Dermis blood vessel endothelial cell (primary cell): ENCODE measurements at regions not wholly inside any gene's neighbourhood (a gene's known extent, or its start where the extent isn't known, plus 50 kb on each side); places are given as distances from the start of the nearest gene placed in this dataset.
"Not testable (repeated sequence)": the region's sequence is repeated elsewhere in the genome, so short reads cannot be mapped to it uniquely, and the experiment has no call there.

Experiments used
- DNase-seq: peaks from one replicate; pipeline ENCODE4 v3.0.0; 2010

DNA sequence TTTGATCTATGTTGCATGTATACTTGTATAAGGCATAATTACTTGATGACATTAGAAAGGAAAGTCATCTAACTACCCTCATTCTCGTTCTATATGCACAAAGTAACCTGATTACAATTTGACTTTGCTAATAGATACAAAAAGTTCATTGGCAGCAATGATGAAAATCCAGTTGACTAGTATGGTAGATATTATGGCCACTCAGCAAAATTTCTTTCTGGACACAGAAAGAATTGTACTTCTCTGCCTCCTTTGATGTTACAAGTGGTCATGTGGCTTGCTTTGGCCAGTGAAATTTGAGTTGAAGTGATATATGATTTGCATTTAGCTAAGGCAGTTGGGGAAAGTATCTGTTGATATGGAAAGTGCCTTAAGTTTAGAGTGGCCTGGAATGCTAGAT, 723.7 kb upstream of the ARRDC3 start:
- no peak for DNase-seq

DNA sequence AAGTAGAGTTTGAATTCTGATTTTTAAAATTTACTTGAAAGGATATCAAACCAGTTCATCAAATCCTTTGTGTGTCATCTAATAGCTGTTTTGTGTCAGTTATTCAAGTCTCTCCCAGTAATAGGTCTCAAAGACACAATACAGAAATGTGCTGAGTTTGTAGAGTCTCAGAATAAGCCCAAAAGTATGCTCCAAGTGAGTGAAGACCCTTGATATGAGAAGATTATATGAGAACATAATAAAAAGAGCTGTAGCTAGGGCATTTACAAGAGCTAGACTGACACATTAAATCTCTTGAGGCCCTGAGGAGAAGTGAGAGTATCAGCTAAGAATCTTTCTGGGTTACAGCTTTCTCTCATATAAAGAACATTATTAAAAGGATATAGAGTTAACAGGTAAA, 721.0 kb upstream of the ARRDC3 start:
- DNase-seq: no peak

DNA sequence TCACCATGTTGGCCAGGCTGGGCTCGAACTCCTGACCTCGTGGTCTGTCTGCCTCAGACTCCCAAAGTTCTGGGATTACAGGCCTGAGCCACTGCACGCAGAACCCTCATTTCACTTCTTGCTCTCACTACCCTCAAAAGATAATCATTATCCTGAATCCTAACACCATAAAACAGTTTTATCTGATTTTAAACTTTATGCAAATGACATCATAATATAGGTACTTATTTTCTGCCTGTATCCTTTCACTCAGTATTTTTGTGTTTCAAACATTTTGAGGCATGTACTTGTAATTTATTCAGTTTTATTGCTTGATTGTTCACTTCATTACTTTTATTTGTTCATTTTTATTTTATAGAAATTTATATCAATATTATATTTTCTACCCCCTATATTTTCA, 719.2 kb upstream of the ARRDC3 start:
- DNase-seq: no peak

DNA sequence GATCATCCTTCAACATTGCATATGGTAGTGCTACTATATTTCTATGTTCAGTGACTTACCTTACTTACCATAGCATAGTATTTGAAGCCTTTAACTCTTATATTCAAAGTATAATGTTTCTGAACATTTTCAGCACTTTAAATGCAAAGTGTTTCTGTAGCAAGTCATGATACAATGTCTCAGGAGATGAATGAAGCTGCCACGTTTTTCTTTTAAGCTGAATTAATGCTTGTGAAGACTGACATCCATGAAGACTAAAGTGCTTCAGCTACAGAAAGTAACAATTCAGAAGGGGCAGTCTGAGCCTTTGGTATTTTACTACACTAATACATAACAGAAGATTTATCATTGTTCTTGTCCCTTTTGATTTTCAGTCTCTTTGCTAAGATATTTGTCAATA, 709.1 kb upstream of the ARRDC3 start:
- no peak for DNase-seq

DNA sequence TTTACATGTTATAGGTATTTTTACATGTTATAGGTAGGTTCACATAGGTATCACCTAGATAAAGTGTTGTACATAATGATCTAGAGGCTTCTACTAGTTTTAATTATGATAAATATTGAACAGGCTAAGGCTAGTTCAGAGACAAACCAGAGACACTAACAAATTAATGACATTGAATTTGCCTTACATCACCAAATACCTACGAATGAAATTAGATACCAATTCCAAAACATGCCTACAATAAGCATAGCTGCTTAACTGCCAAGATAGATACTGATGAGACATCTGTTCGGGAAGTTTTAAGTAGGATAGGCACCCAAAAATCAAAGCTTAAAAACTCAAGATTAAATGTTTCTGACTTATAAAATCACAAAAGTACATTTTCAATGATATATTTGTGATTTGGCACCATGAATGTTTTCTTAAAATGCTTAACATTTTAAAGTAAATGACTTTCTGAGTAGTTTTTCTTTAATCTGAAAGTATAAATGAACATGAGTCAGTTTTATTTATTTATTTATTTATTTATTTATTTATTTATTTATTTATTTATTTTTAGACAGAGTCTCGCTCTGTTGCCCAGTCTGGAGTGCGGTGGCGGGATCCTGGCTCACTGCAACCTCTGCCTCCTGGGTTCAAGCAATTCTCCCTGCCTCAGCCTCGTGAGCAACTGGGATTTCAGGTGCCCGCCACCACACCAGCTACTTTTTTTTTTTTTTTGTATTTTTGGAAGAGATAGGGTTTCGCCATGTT, 703.1 kb upstream of the ARRDC3 start:
- no peak for DNase-seq

DNA sequence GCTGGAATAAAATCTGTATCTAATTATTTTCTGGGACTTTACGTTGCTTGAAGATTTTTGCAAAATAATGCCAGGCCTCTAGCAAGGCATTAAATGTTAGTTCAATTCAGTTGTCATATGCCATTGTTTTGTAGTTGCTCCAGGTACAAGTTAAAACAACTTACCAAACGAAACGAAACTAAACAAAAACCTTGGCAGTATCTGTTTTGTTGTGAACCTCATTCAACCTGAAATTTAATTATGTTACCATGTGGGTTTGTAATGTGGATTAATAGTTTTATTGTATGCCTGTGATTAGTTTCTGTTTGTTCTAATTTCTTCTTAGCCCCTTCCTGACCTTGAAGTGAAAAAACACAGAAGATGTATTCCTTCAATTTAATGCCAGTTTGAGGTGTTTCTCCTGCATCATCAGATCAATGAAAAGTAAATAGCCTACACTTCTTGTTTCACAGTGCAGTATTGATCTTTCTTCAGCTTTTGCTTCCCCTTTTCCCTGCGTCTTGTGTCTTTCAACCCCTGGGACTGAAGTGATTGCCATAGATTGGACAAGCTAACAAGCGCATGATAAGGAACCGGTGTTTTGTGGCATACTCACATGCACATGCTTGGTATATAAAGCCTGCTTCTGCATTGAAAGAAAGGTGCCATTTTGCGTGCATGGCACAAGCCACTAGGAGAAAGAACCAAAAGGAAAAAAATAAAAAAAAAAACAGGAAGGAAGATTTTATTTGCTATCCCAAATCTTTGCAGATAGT, 699.0 kb upstream of the ARRDC3 start:
- DNase-seq: no peak

DNA sequence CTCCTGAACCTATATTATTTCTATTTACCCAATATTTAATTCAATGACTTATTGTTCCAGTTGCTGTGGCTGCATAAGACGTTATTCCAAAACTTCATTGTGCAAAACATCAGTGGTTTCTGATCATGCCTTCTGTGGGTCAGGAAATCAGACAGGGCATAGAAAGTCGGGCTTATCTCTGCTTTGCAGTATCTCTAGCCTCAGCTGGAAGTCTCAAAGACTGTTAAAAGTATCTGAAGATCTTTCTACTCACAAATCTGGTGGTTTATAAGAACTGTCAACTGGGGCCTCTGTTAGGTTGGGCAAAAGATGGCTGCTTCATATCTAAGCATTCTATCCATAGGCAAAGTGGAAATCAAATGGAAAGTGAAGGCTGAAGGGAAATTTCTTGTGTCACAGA, 687.7 kb upstream of the ARRDC3 start:
- DNase-seq: no peak

DNA sequence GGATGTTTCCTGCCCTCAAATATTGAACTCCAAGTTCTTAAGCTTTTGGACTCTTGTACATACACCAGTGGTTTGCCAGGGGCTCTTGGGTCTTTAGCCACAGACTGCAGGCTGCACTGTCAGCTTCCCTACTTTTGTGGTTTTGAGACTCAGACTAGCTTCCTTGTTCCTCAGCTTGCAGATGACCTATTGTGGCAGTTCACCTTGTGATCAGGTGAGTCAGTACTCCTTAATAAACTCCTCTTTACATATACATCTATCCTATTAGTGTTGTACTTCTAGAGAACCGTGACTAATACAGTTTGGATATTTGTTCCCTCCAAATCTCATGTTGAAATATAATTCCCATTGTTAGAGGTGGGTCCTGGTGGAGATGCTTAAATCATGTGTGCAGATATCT, 681.9 kb upstream of the ARRDC3 start:
- no peak for DNase-seq

DNA sequence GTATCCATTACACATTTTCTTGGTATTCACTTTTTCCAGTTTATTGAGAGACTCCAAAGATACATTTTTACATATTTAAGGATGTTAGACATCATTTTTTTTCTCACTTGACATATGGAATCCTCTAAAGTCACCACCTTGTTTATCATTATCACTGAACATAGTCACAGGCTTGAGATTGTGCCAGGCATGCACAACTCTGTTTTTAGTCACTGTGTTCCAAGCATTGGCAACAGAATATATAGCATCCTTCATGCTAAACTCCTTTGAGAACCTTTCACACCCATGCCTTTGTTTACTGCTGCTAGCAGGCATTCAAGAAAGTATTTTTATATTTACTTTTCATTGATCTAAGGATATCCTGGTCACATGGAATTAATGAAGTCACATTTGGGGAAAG, 668.6 kb upstream of the ARRDC3 start:
- DNase-seq: no peak

DNA sequence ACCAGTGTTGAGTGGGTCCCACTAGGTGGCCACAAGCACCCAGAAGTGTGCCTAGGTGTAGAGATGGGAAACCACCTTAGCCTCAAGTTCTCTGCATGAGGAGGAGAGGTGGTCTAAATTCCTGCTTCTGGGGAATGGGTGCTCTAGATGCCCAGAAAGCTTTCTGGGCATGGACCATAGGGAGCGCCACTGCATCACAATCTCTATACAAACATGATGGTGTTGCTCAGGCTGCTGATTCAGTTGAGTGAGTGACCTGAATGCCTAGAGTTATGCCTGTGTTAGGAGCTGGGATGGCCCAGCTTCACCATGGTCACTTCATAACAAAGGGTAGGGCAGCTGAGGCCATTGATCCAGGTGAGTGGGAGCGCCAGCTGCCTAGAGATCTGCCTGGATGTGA, 667.9 kb upstream of the ARRDC3 start:
- DNase-seq: no peak

DNA sequence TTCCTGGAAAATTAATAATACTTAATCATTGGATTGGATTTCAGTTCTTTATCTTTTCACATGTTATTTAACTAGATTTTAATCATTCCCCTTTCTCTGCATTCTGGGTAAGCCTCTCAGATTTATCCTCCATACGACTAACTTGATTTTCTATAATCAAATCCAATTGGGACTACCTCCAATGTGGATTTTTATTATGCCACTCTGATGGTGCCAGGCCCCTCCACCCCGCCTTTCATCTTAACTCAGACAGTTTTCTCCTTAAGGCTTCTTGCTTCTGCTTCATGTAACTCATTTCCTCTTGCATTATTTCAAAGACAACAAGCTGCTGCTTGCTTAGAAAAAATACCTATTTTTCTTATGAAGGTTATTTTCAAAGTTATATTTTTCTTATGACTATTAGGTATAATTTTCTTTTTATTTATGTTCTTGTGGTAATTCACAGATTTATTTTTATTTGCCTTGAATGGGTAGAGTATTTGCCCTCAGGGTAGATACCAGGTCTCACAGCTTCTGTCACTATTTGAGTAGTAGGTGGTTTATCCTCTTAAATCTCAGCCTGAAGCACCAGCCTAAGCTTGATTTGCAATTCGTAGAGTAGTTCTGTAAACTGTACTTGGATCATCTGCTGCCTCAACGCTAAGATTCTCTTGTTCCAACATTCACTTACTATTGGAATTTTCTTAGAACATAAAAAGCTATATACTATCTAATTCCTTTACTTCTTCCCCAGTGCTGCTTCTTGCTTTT, 659.0 kb upstream of the ARRDC3 start:
- no peak for DNase-seq

DNA sequence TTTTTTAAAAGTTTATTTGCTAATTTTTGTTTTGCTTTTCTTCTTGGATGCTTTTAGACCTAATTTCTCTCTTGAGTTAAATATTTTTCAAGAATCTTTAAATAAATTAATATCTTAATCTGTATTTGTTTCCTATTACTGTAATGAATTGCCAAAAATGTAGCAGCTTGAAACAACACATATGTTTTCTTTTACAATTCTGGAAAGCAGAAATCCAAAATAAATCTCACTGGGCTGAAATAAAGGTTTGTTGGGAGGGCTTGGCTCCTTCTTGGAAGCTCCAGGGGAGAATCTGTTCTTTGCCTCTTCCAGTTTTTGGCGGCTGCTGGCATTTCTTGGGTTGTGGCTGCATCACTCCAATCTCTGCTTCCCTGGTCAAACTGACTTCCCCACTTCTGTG, 658.1 kb upstream of the ARRDC3 start:
- DNase-seq: no peak

DNA sequence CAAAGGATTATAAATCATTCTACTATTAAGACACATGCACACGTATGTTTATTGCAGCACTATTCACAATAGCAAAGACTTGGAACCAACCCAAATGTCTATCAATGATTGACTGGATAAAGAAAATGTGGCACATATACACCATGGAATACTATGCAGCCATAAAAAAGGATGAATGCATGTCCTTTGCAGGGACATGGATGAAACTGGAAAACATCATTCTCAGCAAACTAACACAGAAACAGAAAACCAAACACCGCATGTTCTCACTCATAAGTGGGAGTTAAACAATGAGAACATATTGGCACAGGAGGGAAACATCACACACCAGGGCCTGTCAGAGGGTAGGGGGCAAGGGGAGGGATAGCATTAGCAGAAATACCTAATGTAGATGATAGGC, 646.7 kb upstream of the ARRDC3 start:
- DNase-seq: not testable (repeated sequence)

DNA sequence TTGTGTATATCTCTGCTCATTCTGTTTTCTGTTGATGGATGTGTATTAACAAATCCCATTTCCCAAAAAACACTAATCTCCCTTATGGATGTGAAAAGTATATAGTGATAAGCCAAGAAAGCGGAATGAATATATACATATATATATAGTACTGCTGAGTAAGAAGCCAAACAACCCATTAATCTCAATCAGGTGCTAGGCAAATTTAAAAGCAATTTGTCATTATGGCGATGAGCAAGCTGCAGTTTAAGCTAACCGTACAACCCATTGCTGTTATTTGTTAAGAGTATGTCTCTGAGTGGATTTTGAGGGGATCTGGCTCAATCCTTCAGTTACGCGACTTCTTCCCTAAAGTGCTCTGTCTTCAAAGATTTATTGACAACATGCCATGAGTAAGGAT, 640.4 kb upstream of the ARRDC3 start:
- DNase-seq: no peak

DNA sequence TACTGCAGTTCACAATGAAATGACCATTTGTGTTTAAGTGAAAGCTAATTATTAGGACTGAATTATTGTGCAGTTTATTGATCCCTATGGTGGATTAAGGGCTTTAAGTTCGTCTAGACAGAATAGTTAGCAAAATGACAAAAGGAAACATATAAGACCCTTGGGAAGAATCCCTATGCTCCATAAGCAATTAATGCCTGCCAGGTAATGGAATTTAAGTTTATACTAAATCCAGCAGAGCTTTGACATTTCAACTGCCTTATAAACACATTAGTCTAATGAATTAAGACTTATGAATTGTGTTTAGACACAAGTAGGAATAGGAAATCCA, 640.0 kb upstream of the ARRDC3 start:
- DNase-seq: no peak

DNA sequence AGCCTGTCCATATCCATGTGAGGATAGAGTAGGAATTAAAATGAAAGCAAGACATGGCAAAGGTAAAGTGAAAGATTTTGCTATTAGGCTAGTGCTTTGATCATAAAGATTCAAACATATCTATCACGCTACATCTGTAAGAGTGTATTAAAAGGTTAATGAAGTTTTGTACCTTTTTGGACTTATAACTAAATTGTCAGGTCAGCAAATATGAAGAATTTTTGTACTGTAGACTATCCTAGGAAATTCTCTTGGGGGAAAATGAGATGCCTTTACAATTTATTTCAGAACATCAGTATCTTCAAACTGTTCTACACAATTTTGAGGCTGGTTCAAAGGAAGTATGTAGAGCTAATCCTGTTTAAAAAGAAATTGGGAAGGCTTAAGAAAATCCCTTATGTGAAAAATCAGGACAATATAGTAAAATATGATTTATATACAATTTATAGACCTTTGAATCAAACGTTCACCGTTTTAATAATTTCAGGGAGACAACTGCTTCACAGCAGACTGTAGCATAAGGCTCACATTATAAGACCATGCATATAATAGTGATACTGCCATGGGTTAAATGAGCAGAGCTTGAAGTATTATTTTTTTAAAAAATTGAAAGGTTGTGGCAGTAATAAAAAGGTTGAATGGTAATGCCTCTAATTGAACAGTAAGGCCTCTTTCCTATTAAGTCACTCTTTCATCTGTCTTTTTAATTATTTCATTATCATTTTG, 639.5 kb upstream of the ARRDC3 start:
- no peak for DNase-seq

DNA sequence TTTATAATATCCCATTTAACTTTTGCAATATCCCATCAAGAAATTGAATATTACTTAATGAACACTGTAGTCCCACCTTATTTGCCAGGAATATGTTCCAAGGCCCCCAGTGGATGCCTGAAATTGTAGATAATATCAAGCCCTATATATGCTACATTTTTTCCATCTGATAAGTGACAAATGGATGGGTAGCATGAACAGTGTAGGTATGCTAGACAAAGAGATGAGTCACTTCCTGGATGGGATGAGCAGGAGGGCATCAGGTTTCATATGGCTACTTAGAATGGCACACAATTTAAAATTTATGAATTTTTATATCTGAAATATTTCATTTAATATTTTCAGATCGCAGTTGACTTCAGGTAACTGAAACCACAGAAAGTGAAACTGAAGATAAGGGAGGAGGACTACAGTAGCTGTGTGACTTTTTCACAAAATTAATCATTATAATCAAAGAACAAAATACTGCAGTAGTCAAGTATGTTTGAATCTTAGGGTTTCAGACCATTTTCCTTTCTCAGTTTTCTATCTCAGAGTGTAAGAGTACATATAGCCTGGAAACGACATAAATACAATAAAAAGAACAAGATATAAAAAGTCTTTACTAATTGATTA, 636.4 kb upstream of the ARRDC3 start:
- DNase-seq: no peak

DNA sequence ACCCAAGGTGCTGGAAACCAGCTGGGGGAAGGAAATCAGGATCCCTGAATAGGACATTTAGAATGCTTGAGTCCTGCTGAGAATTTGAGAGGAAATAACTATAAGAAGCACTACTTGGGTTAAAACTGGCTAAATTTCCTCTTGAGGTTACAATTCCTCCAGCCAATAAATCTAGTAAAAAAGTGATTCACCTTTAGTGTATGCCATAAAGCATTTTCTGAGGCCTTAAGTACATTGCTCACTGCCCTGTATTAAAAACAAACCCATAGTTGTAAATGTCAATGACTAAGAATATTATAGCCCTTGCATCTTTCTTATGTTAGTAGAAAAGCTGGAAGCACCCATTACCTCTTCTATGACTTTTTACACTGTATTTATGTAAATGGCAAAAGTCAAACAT, 634.7 kb upstream of the ARRDC3 start:
- no peak for DNase-seq

DNA sequence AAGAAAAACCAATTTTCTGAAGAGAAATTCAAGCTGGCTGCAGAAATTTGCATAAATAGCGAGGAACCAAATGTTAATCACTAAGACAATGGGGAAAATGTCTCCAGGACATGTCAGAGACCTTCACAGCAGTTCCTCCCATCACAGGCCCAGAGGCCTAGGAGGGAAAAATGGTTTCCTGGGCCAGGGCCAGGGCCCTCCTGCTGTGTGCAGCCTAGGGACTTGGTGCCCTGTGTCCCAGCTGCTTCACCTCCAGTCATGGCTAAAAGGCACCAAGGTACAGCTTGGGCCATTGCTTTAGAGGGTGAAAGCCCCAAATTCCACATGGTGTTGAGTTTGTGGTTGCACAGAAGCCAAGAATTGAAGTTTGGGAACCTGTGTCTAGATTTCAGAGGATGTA, 628.7 kb upstream of the ARRDC3 start:
- DNase-seq: not testable (repeated sequence)

DNA sequence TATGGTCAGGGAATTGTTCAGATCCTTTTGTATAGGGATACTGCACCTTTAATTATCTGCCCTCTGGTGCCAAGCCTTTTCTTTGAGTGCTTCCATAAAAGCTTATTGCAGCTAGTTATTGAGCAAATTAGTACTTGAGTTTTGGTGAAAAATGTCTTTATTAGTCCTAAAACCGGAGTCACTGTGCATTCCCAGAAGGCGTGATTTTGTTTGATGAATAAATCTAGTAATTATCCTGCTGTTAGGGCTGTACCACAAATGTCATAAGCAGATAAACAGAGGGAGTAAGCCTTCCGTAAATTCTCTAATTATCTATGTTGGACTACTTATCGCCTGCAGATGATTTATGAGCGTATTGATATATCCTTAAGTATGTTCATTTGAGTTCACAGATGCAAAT, 620.7 kb upstream of the ARRDC3 start:
- DNase-seq: no peak

DNA sequence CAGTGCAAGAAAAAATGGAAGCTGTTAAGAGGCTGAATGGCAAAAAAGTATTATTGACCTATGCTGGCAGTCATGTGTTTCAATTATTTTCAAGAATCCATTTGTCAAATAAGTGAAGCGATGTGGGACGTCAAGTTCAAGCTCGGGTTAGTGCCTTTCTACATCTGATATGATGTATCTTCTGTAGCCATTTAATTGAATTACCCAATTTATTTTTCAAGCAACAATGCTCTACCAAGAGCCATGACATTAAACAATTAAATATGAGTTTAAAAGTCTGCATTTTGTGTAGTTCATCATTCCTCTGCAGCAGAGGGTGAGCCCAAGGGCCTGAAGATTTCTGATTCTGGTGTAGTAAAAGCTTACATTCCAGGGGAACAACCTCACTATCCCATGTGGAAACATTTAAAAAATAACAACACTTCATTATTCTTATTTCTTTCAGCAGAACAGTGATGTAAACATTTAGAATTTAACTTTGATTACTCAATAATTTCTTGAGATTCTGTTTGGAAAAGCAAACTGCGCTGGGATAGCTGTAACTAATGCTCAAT, 619.7 kb upstream of the ARRDC3 start:
- DNase-seq: no peak

DNA sequence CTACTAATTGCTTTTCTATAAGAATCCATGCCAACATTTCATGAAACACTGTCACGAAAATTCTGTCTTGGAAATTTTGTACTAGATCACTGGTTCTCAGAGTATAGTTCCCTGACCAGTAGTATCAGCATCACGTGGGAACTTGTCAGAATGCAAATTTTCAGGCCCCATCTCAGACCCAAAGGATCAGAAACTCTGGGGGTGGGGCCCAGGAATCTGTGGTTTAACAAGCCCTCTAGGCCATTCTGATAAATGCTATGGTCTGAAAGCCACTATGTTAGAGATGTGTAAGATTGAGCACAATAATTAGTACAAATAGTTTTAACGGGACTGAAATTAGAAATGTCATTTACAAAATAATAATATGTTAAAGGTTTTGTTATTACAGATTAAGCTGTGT, 615.7 kb upstream of the ARRDC3 start:
- no peak for DNase-seq

DNA sequence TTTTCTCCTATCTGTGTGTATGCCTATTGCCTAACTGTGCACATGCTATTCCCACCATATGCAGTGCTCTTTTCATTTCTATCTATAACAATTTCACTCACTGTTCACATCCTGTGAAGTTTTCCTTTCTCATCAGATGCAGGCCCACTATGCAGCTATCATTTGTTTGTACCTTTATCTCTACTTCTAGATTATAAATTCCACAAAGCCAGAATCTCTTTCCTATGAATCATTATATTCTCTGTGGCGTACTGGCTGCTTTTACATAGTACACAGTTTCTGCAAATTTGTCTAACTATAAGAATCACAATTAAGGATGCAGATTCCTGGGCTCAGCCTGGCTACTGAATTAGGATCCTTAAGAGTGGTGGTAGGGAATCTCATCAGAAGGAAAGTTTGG, 600.8 kb upstream of the ARRDC3 start:
- no peak for DNase-seq
